HAP-1 (cell line): ENCODE measurements at regions not wholly inside any gene's neighbourhood (a gene's known extent, or its start where the extent isn't known, plus 50 kb on each side); places are given as distances from the start of the nearest gene placed in this dataset.

Experiments used
- DNase-seq, 2 experiments: peaks; one replicate each; pipeline ENCODE4 v3.0.0-alpha.2; 2016 to 2020; ENCODE audit warnings: low spot score in 2 of 2
- H3K27me3 ChIP-seq: fragments of 250-450 bp; sonication (Bioruptor Pico); 2 replicates; pipeline ENCODE4 v1.5.1; 2020; ENCODE audit warnings: low read depth, mild to moderate bottlenecking, moderate library complexity
- H3K36me3 ChIP-seq: fragments of 250-450 bp; sonication (Bioruptor Pico); replicated peaks from 2 replicates; pipeline ENCODE4 v1.5.1; 2020; ENCODE audit warnings: mild to moderate bottlenecking
- H3K4me1 ChIP-seq: fragments of 250-450 bp; sonication (Bioruptor Pico); 2 replicates; pipeline ENCODE4 v1.5.1; 2020; ENCODE audit warnings: mild to moderate bottlenecking
- H3K4me3 ChIP-seq: fragments of 250-450 bp; sonication (Bioruptor Pico); 2 replicates; pipeline ENCODE4 v1.5.1; 2020; ENCODE audit warnings: mild to moderate bottlenecking, moderate library complexity
- H3K9me3 ChIP-seq: fragments of 250-450 bp; sonication (Bioruptor Pico); 2 replicates; pipeline ENCODE4 v1.5.1; 2020; ENCODE audit warnings: mild to moderate bottlenecking, moderate library complexity
- in situ Hi-C: fragments of 300-500 bp; cut with MboI; formaldehyde crosslinking; loops from 3 replicates; pipeline ENCODE4 v1.14.3; 2020; ENCODE audit warnings: low sequenced_read_pairs, inconsistent platforms, mixed read lengths

DNA sequence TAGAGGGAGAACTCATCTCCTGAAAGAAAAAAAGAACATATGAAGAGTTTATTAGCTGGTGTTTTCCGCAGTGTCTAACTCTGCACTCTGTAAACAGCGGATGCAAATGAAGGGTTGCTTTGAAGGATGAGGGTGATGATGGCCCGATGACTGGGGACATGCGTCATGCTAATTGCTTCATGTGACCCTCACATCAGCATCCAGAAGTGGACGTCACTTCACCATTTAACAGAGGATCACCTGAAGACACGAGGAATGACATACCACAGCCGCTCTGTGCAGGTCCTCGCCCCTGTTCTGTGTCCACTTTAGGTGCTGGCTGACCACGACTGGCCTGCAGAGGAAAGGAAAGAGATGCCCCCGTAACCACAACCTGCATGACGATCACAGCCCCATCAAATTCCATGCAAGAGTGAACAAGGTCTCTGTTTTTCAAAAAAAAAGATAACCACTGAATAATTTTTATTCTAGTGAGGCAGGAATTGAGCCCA, 82.9 kb downstream of the KLF6 start:
- in situ Hi-C loops: no loop called here
- Histone ChIP-seq H3K27me3 (no peaks in the 10 kb centered on the region), H3K4me3 (no peak overlapping the region), H3K36me3 (no peaks in the 10 kb centered on the region), H3K4me1 (no peaks in the 10 kb centered on the region), H3K9me3 (no peaks in the 10 kb centered on the region)
- DNase-seq: no peak

DNA sequence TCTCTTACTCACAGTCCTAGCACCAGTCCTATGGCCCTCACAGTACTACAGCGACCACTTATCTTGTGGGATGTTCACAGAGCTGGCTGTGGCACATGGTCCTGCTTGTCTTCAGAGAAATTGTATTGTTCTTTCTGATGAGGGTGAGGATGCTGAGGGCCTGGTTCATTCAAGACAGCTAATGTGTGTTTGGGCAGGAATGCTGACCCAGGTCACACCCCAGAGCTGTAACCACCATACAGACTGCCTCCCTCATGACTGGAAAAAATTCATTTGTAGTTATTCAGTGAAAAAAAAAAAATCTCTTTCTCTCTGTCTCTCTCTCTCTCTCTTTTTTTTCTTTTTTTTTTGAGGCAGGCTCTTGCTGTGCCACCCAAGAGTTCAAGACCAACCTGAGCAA, 83.5 kb downstream of the KLF6 start:
- DNase-seq: no peak
- Histone ChIP-seq H3K4me1 (no peaks in the 10 kb centered on the region), H3K9me3 (no peaks in the 10 kb centered on the region), H3K36me3 (no peaks in the 10 kb centered on the region), H3K4me3 (no peak overlapping the region), H3K27me3 (no peaks in the 10 kb centered on the region)
- in situ Hi-C loops: no loop called here

DNA sequence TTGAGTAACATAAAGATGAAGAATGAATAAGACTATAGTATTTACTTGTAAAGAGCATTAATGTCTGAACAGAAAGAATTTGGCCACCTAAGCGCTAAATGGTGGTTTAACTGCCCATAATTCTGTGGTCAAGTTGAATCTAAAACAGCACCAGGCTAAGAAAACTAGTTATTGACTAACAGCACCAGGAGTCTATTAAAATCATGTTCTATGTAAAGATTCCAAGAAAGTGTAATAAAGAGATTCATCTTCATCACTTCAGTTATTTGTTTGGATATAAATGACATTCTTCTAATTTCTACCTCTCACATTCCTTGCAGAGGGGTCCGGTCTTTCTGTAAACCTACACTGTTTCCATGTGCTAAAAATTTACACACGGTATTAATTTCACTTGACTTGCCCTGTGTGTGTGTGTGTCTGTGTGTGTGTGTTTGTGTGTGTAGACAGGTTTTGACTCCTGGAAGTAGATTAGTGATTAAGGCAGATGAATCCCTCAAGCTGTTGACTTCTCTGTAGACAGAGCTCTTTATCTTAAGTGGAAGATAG, 84.4 kb downstream of the KLF6 start:
- Histone ChIP-seq H3K27me3 (no peaks in the 10 kb centered on the region), H3K36me3 (no peaks in the 10 kb centered on the region), H3K4me3 (no peak overlapping the region), H3K9me3 (no peaks in the 10 kb centered on the region), H3K4me1 (no peaks in the 10 kb centered on the region)
- DNase-seq: no peak
- in situ Hi-C loops: no loop called here

DNA sequence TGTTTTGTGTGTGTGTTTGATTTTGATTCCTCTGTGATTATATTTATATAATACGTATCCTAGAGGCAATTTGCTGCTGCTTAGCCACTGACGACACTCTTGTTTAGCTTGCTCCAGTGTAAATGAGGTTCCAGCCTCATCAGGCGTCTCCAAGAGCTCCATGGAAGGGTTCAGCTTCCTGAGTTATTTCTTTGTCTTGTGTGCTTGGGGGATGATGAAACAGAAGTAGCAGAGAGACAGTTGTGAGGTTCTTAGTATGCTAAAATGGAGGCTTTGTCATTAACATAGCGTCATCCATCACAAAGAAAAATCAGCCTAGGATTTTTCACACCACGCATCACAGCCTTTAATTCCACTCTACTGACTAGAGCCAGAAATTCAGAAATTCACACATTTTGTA, 85.1 kb downstream of the KLF6 start:
- no peak overlapping the region for H3K4me3 ChIP-seq
- DNase-seq: no peak
- H3K9me3 ChIP-seq: no peaks in the 10 kb centered on the region
- H3K4me1 ChIP-seq: no peaks in the 10 kb centered on the region
- in situ Hi-C loops: no loop called here
- H3K27me3 ChIP-seq: no peaks in the 10 kb centered on the region
- no peaks in the 10 kb centered on the region for H3K36me3 ChIP-seq

DNA sequence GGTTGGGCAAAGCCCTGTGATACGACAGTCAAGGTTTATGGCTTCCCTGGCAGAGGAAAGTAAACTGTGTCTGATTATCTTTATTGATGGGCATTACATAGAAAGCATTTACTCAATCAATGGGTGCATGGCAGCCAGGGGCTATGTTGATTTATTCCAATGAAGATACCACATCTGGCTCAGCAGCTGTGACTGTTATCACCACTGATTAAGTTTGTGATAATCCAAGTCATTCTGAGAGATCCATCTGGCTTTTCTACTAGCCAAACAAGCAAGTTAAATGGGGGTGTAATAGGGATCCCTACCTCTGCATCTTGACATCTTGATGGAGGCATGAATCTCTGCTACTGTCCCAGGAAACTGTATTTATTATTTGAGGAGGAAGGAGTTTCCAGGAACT, 86.7 kb downstream of the KLF6 start:
- no peaks in the 10 kb centered on the region for H3K4me1 ChIP-seq
- DNase-seq: no peak
- in situ Hi-C loops: no loop called here
- no peak overlapping the region for H3K4me3 ChIP-seq
- H3K36me3 ChIP-seq: no peaks in the 10 kb centered on the region
- no peaks in the 10 kb centered on the region for H3K27me3 ChIP-seq
- H3K9me3 ChIP-seq: no peaks in the 10 kb centered on the region

DNA sequence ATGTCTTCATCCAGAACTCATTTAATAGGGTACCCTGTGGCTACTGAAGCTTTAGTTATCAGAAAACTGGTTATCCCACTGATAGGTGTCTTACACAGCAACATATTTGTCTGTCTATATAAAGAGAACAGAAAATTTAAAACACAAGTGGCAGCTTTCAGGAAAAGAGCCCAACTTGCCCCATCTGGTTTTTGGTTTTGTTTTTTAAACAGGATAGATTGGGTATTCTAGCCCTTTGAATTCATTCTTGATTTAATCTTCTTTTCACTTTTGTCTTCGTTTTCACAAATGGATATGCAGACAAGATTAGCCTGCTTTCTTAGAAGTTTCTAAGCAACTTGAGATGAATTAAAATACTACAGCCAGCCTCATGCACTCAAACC, 91.3 kb downstream of the KLF6 start:
- Histone ChIP-seq H3K4me3 (no peak overlapping the region), H3K27me3 (no peaks in the 10 kb centered on the region), H3K4me1 (no peaks in the 10 kb centered on the region), H3K9me3 (no peaks in the 10 kb centered on the region), H3K36me3 (no peaks in the 10 kb centered on the region)
- DNase-seq: no peak
- in situ Hi-C loops: no loop called here

DNA sequence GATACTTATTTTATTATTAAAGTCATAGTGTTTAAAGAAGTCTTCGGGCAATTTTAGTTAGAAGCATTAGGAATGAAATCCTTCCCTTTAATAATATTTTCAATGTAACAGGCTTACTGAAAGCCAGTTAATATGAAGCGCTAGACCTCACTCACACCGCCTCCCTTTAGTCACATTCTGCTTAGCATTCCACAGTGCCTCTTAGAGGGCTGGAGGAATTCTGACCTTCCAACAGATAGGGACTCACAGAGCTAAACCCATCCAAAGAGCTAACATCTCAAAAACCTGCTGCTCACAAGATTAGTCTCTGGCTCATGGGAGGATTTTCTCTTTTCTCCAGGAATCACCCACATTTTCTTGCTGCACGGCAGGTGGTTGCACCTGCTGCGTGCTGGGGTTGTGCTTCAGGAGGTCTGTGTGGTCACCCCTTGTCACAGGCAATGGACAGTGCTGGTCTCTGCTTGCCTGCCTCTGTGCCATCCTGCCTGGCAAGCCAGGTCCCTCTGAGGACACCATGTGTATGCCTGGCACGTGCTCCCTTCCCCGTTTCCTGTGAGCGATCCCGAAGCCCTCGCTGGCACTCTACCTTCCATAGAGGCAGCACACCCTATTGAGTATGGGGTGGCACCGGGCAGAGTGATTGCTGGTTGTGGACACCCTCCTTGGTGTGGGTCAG, 91.8 kb downstream of the KLF6 start:
- DNase-seq: no peak
- Histone ChIP-seq H3K27me3 (no peaks in the 10 kb centered on the region), H3K4me3 (no peak overlapping the region), H3K9me3 (no peaks in the 10 kb centered on the region), H3K4me1 (no peaks in the 10 kb centered on the region), H3K36me3 (no peaks in the 10 kb centered on the region)
- in situ Hi-C loops: no loop called here

DNA sequence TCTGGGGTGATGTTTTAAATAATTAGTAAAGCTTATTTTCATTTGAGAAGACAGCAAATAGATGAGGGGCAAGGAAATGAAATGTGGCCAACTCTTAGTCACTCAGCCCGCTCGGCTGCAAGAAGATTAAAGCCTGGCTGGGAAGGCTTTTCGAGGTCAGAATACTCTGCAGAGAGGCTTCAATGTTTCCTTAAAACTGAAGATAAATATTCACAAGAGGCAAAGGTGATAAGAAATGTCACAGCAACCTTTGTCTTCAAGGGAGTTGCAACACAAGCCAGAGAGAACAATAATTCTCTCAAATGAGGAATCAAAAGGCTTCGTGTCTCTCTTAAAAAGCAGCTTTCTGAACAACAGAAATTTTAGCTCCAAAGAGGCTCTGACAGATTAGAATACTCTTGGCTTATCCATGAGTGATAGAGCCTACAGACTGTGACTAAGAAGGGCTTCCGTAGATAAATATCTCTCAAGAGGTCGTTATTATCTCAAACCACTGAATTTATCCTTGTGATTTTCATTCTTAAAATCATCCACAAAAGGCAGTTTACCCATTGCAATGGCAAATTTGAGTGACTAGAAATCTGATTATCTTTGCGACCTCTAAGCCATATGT, 92.5 kb downstream of the KLF6 start:
- Histone ChIP-seq H3K27me3 (no peaks in the 10 kb centered on the region), H3K36me3 (no peaks in the 10 kb centered on the region), H3K9me3 (no peaks in the 10 kb centered on the region), H3K4me3 (no peak overlapping the region), H3K4me1 (no peaks in the 10 kb centered on the region)
- in situ Hi-C loops: no loop called here
- DNase-seq: no peak

DNA sequence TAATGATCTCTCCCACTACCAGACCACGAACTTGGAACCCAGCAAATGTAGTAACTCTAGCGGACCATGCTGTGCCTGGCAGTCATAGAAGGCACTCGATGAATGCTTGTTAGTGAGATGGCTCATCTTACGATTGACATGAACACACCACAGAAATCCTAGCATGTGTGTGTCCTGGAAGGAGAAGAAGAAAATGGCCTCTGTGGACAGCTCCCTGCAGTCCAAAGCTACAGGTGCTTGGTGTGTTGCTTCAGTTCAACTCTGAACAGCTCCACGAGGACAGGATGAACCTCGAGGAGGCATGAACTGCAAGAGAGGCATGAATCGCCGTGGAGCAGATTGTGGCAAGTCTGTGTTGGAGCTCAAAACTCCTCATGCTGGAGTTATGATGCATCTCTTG, 93.5 kb downstream of the KLF6 start:
- in situ Hi-C loops: no loop called here
- Histone ChIP-seq H3K4me1 (no peaks in the 10 kb centered on the region), H3K4me3 (no peak overlapping the region), H3K36me3 (no peaks in the 10 kb centered on the region), H3K27me3 (no peaks in the 10 kb centered on the region), H3K9me3 (no peaks in the 10 kb centered on the region)
- DNase-seq: no peak

DNA sequence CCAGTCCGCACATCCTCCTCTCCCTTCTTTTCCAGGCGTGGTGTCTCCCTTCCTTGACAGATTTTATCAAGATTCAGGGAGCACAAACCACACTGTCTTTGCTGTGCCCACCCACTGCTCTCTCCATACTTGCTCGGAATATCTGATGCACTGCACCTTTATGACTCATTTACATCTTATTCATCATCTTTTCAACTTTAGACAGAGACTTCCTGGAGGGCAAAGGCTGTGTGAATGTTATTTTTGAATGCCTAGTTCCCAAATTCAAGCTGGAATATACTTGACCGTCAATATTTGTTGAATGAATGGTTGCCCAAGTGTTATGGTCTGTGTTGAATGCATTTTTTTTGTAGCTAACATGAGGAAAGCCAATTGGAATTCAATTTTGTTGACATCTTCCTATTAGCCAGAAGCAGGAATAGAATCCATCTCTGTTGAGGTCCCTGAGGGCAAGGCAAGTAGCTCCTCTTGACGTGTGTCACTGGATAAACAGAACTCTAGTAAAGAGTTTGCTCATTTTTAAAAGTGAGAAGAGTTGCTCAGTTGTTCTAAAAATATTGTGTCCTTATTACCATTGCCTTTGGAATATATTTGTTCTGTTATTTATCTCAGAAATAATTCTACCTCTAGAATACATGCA, 95.0 kb downstream of the KLF6 start:
- H3K27me3 ChIP-seq: no peaks in the 10 kb centered on the region
- in situ Hi-C loops: no loop called here
- no peaks in the 10 kb centered on the region for H3K4me1 ChIP-seq
- no peak for DNase-seq
- no peaks in the 10 kb centered on the region for H3K9me3 ChIP-seq
- no peaks in the 10 kb centered on the region for H3K36me3 ChIP-seq
- H3K4me3 ChIP-seq: no peak overlapping the region

DNA sequence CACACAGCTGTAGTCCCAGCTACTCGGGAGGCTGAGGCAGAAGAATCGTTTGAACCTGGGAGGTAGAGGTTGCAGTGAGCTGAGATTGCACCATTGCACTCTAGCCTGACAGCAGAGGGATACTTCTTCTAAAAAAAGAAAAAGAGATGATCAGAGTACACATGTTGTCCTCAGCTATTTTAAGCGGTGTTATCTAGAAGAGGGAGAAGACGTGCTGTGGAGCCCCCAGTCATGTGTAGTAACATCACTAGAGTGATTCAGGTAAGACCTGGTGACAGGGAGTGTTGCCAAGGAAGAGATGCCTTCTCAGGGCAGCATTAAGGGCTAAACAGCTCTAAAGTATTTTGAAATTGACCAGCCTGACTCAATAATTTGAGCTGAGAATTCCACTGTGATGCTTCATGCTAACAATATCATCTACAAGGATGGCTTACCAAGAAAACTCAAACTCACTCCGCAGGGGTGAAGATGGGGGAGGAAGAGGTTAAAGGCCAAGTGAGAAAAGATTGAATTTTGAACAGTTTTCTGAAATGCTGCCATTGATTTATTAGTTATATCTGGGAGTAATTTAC, 97.4 kb downstream of the KLF6 start:
- no peaks in the 10 kb centered on the region for H3K9me3 ChIP-seq
- in situ Hi-C loops: no loop called here
- H3K4me3 ChIP-seq: no peak overlapping the region

DNA sequence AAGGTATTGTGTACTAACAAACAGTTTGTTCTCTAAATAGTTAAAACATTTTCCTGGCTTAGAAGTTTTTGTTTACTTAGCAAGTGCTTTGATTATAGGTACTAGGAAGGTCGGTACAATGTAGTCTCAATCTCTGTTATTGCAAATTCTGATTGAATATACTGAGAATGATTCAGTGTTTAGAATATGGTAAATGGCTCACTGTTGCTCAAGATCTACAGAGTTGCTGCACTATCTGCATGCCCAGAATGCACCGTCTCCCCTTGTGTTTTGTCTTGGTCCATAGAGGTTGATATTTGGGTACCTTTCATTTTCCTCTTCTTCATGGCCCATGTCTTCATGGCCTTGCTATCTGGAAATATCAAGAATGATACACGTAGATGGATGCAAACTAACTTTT, 99.6 kb downstream of the KLF6 start:
- no peak overlapping the region for H3K4me3 ChIP-seq
- H3K9me3 ChIP-seq: no peaks in the 10 kb centered on the region
- H3K36me3 ChIP-seq: no peaks in the 10 kb centered on the region
- no peaks in the 10 kb centered on the region for H3K27me3 ChIP-seq
- in situ Hi-C loops: no loop called here
- H3K4me1 ChIP-seq: no peaks in the 10 kb centered on the region
- DNase-seq: no peak

More for the DNA sequence above, 97.4 kb downstream of the KLF6 start:
- DNase-seq: no peak
- Histone ChIP-seq H3K36me3 (no peaks in the 10 kb centered on the region), H3K27me3 (no peaks in the 10 kb centered on the region), H3K4me1 (no peaks in the 10 kb centered on the region)

DNA sequence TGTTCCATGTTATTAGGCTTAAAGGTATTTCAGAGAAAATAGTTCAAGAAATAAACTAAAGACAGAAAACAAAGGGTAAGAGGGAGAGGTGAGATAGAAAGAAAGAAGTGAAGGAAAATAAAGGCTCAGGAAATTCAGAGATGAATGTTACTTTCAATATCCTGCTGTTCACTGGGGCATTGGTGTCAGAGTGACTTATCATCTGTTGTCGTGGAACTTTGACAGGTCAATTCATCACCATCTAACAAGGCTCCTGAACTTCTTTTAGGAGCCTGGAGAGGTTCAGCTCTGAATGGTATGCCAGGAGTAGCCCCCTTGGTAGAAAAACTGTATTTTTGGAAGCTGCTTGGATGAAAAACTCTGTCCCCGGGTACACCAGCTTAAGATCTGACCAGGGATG, 100.1 kb downstream of the KLF6 start:
- H3K4me1 ChIP-seq: no peaks in the 10 kb centered on the region
- no peak for DNase-seq
- no peaks in the 10 kb centered on the region for H3K36me3 ChIP-seq
- no peaks in the 10 kb centered on the region for H3K27me3 ChIP-seq
- H3K9me3 ChIP-seq: no peaks in the 10 kb centered on the region
- H3K4me3 ChIP-seq: no peak overlapping the region
- in situ Hi-C loops: no loop called here

DNA sequence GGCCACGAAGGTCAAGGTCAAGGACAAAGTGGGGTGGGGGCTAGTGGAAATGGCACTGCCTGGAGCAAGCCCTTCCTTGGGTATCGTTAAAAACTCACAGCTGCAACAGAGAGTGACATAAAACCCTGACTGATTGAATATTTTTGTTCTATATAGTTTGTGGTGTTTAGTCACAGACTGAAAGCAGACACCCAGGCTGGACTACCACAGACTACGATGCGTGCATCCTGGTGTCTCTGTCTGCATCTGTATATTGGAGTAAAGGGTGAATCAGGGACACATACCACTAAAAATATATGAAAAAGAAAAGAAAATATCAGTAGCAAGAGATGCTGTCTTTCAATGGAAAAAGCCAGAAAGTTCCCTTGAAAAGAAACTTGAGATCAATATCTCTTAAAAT, 101.4 kb downstream of the KLF6 start:
- Histone ChIP-seq H3K9me3 (no peaks in the 10 kb centered on the region), H3K4me1 (no peaks in the 10 kb centered on the region), H3K36me3 (no peaks in the 10 kb centered on the region), H3K27me3 (no peaks in the 10 kb centered on the region), H3K4me3 (no peak overlapping the region)
- DNase-seq: no peak
- in situ Hi-C loops: no loop called here
